HAP-1 (cell line): ENCODE measurements at regions not wholly inside any gene's neighbourhood (a gene's known extent, or its start where the extent isn't known, plus 50 kb on each side); places are given as distances from the start of the nearest gene placed in this dataset.

ENCODE experiments used
- DNase-seq, 2 experiments: peaks; one replicate each; pipeline ENCODE4 v3.0.0-alpha.2; 2016 to 2020; ENCODE audit warnings: low spot score in 2 of 2
- H3K27me3 ChIP-seq: fragments of 250-450 bp; sonication (Bioruptor Pico); 2 replicates; pipeline ENCODE4 v1.5.1; 2020; ENCODE audit warnings: low read depth, mild to moderate bottlenecking, moderate library complexity
- H3K36me3 ChIP-seq: fragments of 250-450 bp; sonication (Bioruptor Pico); replicated peaks from 2 replicates; pipeline ENCODE4 v1.5.1; 2020; ENCODE audit warnings: mild to moderate bottlenecking
- H3K4me1 ChIP-seq: fragments of 250-450 bp; sonication (Bioruptor Pico); 2 replicates; pipeline ENCODE4 v1.5.1; 2020; ENCODE audit warnings: mild to moderate bottlenecking
- H3K4me3 ChIP-seq: fragments of 250-450 bp; sonication (Bioruptor Pico); 2 replicates; pipeline ENCODE4 v1.5.1; 2020; ENCODE audit warnings: mild to moderate bottlenecking, moderate library complexity
- H3K9me3 ChIP-seq: fragments of 250-450 bp; sonication (Bioruptor Pico); 2 replicates; pipeline ENCODE4 v1.5.1; 2020; ENCODE audit warnings: mild to moderate bottlenecking, moderate library complexity
- in situ Hi-C: fragments of 300-500 bp; cut with MboI; formaldehyde crosslinking; loops from 3 replicates; pipeline ENCODE4 v1.14.3; 2020; ENCODE audit warnings: low sequenced_read_pairs, inconsistent platforms, mixed read lengths

GRCh38 chr12:24739106-24739779 lies 209.7 kb downstream of the BCAT1 start:
- no peaks in the 10 kb centered on the region for H3K27me3 ChIP-seq

GRCh38 chr12:24738441-24738840 lies 210.5 kb downstream of the BCAT1 start:
- no peaks in the 10 kb centered on the region for H3K27me3 ChIP-seq
- H3K9me3 ChIP-seq: no peaks in the 10 kb centered on the region
- H3K36me3 ChIP-seq: no peaks in the 10 kb centered on the region
- no peaks in the 10 kb centered on the region for H3K4me1 ChIP-seq
- in situ Hi-C loops: no loop called here
- DNase-seq: no peak
- no peak overlapping the region for H3K4me3 ChIP-seq

More at GRCh38 chr12:24739106-24739779, 209.7 kb downstream of the BCAT1 start:
- in situ Hi-C loops: no loop called here
- no peak overlapping the region for H3K4me3 ChIP-seq
- no peaks in the 10 kb centered on the region for H3K9me3 ChIP-seq
- H3K36me3 ChIP-seq: no peaks in the 10 kb centered on the region
- H3K4me1 ChIP-seq: no peaks in the 10 kb centered on the region
- DNase-seq: no peak

DNA sequence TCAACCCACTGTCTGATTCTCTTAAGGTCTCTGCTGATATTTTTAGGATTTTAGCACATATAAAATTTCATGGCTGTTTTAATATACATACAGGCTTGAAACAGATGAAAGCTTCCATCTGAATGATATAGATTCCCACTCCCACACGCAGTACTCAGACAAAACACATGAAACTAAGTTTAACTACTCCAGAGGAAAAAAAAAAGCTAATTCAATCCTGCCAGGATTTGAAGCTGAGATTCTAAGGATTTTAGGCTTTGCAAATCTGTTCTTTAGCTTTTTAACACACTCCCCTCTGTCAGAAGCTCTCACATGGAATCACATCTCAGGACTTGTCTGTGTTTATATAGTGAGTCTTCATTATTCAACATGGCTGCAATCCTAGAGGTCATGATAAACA lies 217.3 kb downstream of the BCAT1 start:
- H3K9me3 ChIP-seq: no peaks in the 10 kb centered on the region
- DNase-seq: no peak
- no peaks in the 10 kb centered on the region for H3K27me3 ChIP-seq
- in situ Hi-C loops: no loop called here
- no peak overlapping the region for H3K4me3 ChIP-seq
- no peaks in the 10 kb centered on the region for H3K36me3 ChIP-seq
- H3K4me1 ChIP-seq: no peaks in the 10 kb centered on the region

GRCh38 chr12:24730489-24730896 lies 218.4 kb downstream of the BCAT1 start:
- H3K4me1 ChIP-seq: no peaks in the 10 kb centered on the region
- H3K9me3 ChIP-seq: no peaks in the 10 kb centered on the region
- in situ Hi-C loops: no loop called here
- H3K4me3 ChIP-seq: no peak overlapping the region
- H3K27me3 ChIP-seq: no peaks in the 10 kb centered on the region
- no peak for DNase-seq
- H3K36me3 ChIP-seq: no peaks in the 10 kb centered on the region

DNA sequence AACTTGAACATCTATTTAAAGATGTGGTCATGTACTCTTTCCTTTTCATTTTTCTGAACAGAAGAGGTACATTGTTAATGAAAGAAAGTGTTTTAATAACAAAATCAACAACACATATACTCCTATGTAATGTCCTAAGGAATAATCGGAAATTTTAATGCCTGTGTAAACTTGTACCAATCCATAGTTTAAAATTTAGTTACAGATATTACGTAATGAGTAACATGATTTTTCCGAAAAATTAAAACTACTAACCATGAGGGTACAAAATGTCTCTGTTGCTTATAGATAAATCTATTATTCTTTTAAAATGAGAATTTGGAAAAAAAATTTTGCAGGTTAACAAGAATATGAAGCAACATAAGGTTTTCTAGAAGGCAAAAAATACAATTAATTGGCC lies 220.1 kb downstream of the BCAT1 start:
- Histone ChIP-seq H3K27me3 (no peaks in the 10 kb centered on the region), H3K4me3 (no peak overlapping the region), H3K36me3 (no peaks in the 10 kb centered on the region), H3K4me1 (no peaks in the 10 kb centered on the region), H3K9me3 (no peaks in the 10 kb centered on the region)
- DNase-seq: no peak
- in situ Hi-C loops: no loop called here

- no peaks in the 10 kb centered on the region for H3K4me1 ChIP-seq
- in situ Hi-C loops: no loop called here
- no peaks in the 10 kb centered on the region for H3K9me3 ChIP-seq
- H3K27me3 ChIP-seq: no peaks in the 10 kb centered on the region
- no peak for DNase-seq
- no peak overlapping the region for H3K4me3 ChIP-seq
- H3K36me3 ChIP-seq: no peaks in the 10 kb centered on the region
These were observed 220.5 kb downstream of the BCAT1 start for GRCh38 chr12:24728366-24728765.

DNA sequence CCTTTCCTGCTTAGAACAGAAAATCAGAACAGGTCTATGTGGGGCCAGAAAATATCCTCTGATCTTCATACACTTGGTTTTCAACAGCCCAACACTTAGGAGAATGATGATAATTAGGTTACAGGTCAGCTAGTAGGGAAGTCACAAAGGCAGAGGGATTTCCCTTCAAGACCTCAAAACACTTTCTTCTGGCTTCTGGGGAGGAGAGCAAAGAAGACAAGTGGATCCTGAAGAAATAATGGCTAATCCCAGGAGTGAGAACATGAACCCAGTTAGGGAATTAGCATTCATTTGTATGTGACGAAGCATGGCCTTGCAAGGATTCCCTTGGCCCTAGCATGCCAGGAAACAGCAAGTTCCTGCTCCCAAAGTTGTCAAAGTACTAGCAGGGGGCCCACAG lies 223.3 kb downstream of the BCAT1 start:
- Histone ChIP-seq H3K4me3 (no peak overlapping the region), H3K36me3 (no peaks in the 10 kb centered on the region), H3K9me3 (no peaks in the 10 kb centered on the region; the same call in 1 of the 2 replicates), H3K4me1 (no peaks in the 10 kb centered on the region), H3K27me3 (no peaks in the 10 kb centered on the region)
- in situ Hi-C loops: no loop called here
- no peak for DNase-seq

GRCh38 chr12:24724814-24725213 lies 224.1 kb downstream of the BCAT1 start:
- Histone ChIP-seq H3K9me3 (no peaks in the 10 kb centered on the region; the same call in 1 of the 2 replicates), H3K27me3 (no peaks in the 10 kb centered on the region), H3K4me1 (no peaks in the 10 kb centered on the region), H3K36me3 (no peaks in the 10 kb centered on the region), H3K4me3 (no peak overlapping the region)
- in situ Hi-C loops: no loop called here
- DNase-seq: no peak

DNA sequence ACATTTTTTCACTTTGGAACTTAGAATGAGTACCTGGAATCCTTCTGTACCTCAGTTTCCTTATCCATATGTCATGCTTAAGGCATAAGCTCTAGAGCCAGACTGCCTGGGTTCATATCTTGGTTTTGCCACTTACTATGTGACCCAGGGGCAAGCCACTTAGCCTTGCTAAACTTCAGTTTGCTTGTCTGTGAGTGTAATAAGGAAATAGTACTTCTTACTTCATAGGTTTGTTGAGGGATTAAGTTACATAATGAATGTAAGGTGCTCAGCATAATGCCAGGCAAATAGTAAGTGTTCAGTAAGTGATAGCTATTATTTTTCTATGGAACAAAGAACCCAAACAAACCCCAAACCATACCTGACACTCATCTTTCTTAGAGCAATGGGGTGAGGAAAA lies 225.1 kb downstream of the BCAT1 start:
- no peaks in the 10 kb centered on the region for H3K4me1 ChIP-seq
- no peaks in the 10 kb centered on the region for H3K36me3 ChIP-seq
- no peaks in the 10 kb centered on the region for H3K27me3 ChIP-seq
- no peak for DNase-seq
- in situ Hi-C loops: no loop called here
- H3K4me3 ChIP-seq: no peak overlapping the region
- H3K9me3 ChIP-seq: no peaks in the 10 kb centered on the region; the same call in 1 of the 2 replicates

GRCh38 chr12:24721191-24721590 lies 227.7 kb downstream of the BCAT1 start:
- H3K4me1 ChIP-seq: no peaks in the 10 kb centered on the region

DNA sequence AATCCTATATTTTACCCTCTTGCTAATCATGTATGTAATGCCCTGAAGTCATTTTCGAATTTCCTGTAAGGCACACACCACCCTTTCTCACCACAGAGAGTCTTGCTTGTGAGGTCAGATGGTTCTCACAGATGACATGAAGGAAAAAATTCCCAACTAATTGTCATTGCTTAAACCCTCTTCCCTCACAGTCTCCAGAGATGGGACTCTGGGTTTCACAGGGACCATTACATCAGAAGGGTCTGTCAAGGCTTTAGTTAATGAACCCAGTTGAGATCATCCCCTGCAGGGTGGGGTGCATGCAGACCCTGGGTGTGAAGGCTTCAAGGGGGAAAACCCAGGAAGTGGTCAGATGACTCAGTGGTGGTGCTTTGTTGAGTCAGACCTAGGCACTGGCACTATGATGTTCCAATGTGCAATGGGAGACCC lies 229.6 kb downstream of the BCAT1 start:
- H3K9me3 ChIP-seq: no peaks in the 10 kb centered on the region; the same call in 1 of the 2 replicates
- H3K36me3 ChIP-seq: no peaks in the 10 kb centered on the region
- no peaks in the 10 kb centered on the region for H3K27me3 ChIP-seq
- no peak overlapping the region for H3K4me3 ChIP-seq
- H3K4me1 ChIP-seq: no peaks in the 10 kb centered on the region
- DNase-seq: no peak
- in situ Hi-C loops: no loop called here

More at GRCh38 chr12:24721191-24721590, 227.7 kb downstream of the BCAT1 start:
- Histone ChIP-seq H3K27me3 (no peaks in the 10 kb centered on the region), H3K9me3 (no peaks in the 10 kb centered on the region; the same call in 1 of the 2 replicates), H3K4me3 (no peak overlapping the region), H3K36me3 (no peaks in the 10 kb centered on the region)
- in situ Hi-C loops: no loop called here
- DNase-seq: no peak

- no peaks in the 10 kb centered on the region for H3K4me1 ChIP-seq
- in situ Hi-C loops: no loop called here
- no peaks in the 10 kb centered on the region; the same call in 1 of the 2 replicates for H3K9me3 ChIP-seq
- no peaks in the 10 kb centered on the region for H3K36me3 ChIP-seq
- H3K27me3 ChIP-seq: no peaks in the 10 kb centered on the region
- no peak overlapping the region for H3K4me3 ChIP-seq
- no peak for DNase-seq
These were observed 230.3 kb downstream of the BCAT1 start for GRCh38 chr12:24718617-24719016.

- DNase-seq: no peak
- no peaks in the 10 kb centered on the region for H3K9me3 ChIP-seq
- H3K4me3 ChIP-seq: no peak overlapping the region
- in situ Hi-C loops: no loop called here
- H3K36me3 ChIP-seq: no peaks in the 10 kb centered on the region
- no peaks in the 10 kb centered on the region for H3K4me1 ChIP-seq
- H3K27me3 ChIP-seq: no peaks in the 10 kb centered on the region
These were observed 234.7 kb downstream of the BCAT1 start for GRCh38 chr12:24714237-24714636.

DNA sequence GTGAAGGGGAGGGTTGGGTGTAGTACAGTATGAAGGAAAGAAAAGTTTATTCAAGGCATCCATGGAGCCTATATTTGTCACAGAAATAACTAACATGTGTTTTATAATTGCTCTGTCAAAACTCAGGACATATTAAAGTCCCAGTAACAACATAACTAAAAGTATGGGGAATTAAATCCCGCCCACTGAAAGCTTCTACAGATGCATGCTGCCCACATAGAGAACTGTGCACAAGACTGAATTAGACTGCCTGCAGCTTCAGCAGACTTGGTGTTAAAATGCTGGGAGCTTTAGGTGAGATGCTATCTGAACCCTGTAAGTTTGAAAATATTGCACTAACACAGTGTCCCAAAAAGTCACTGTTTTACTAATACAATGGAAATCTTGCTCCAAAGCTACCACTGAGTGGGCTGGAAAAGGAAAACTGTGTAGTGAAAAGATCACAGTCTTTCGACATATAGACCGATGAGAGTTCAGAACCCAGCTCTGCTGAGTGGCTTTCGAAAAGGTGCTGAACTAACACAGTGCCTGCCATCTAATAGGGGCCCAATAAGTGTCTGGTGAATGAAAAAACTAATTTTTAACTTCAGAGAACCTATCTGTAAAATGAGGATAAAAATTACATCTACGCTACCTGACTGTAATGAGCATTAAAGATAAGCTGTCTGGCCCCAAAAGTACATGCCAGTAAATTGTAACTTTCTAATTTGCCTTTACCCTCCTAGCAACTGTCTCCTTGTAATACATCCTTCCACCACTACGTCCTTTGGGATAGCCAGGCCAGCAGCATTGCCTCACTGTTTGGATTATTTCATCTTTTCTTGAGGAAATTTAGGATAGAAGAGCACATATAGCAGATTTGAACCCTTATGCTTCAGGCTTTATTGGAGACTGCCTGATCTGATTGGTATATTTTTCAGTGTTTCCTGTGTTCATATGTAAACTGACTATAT lies 237.6 kb downstream of the BCAT1 start:
- Histone ChIP-seq H3K4me1 (no peaks in the 10 kb centered on the region), H3K9me3 (no peaks in the 10 kb centered on the region), H3K27me3 (no peaks in the 10 kb centered on the region), H3K4me3 (no peak overlapping the region), H3K36me3 (no peaks in the 10 kb centered on the region)
- DNase-seq: no peak
- in situ Hi-C loops: no loop called here
